Ovary (tissue), 3 donors: ENCODE measurements at regions not wholly inside any gene's neighbourhood (a gene's known extent, or its start where the extent isn't known, plus 50 kb on each side); places are given as distances from the start of the nearest gene placed in this dataset.

Source experiments
- CTCF ChIP-seq, 3 donors: fragments of 450-650 bp in 2 of 3; fragments of 200-600 bp in 1 of 3; IDR thresholded peaks; one replicate each; pipeline versions ENCODE4 v1.5.1 to v1.8.0; 2016 to 2022; ENCODE audit warnings: antibody characterized with exemption in 3 of 3, mild to moderate bottlenecking in 1 of 3
- EP300 ChIP-seq: sonication (generic); formaldehyde crosslinking; IDR thresholded peaks from one replicate; pipeline ENCODE4 v1.6.1; 2017; ENCODE audit warnings: antibody characterized with exemption
- POLR2A ChIP-seq: fragments of 450-650 bp; IDR thresholded peaks from one replicate; pipeline ENCODE4 v1.6.1; 2017; ENCODE audit warnings: antibody characterized with exemption, mild to moderate bottlenecking, moderate library complexity
- donor health status: DM: no; HTN: no; CAD: no.

- no peak for TF ChIP-seq CTCF (IDR thresholded peaks at IDR 0.05)
- TF ChIP-seq EP300 = no peak
- no peak for TF ChIP-seq POLR2A
Measured at GRCh38 chr3:22724420-22724819, 478.7 kb upstream of the UBE2E2 start.
